ENCODE measurements at regions not wholly inside any gene's neighbourhood (a gene's known extent, or its start where the extent isn't known, plus 50 kb on each side); places are given as distances from the start of the nearest gene placed in this dataset.
"Not testable (repeated sequence)": the region's sequence is repeated elsewhere in the genome, so short reads cannot be mapped to it uniquely, and the experiment has no call there.

DNA sequence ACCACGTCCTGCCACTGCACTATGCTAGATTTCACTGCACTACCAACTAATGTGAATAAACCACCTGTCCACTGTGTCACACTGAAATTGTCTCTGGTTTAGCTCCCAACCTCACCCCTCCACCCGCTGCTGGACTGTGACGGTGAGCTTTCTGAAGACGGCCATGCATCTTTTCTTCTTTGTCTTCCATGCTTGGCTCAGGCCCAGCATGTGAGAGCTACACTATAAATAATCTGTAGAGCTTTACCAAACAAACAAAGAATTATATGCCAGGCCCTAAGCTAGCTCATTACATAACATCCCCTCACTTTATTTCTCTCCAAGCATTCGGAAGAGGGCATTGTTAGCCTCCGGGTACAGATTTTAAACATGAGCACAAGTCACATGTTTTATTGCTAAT, 633.2 kb downstream of the TNS3 start:
- in situ Hi-C loops (cut with MboI; ENCODE audit: low sequenced_read_pairs): no loop called here

DNA sequence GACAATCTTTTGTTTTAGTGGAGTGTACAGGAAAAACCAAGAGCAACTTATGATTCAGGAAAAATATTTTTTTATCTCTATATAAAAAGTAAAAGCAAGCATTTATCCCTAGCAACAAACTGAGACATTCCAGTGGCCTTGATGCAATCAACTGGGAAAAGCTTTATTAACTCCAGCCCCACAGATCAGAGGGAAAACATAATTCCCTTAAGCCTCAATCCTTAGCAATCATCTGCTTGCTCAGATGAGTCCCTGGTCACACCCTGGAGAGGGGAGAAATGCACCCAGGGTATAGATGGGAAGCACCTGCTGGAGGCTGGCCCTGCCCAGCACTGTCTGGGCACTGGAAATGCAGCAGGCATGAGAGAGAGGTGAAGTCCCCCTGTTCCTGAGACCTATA, 636.6 kb downstream of the TNS3 start:
- in situ Hi-C loops (cut with MboI; ENCODE audit: low sequenced_read_pairs): no loop called here

DNA sequence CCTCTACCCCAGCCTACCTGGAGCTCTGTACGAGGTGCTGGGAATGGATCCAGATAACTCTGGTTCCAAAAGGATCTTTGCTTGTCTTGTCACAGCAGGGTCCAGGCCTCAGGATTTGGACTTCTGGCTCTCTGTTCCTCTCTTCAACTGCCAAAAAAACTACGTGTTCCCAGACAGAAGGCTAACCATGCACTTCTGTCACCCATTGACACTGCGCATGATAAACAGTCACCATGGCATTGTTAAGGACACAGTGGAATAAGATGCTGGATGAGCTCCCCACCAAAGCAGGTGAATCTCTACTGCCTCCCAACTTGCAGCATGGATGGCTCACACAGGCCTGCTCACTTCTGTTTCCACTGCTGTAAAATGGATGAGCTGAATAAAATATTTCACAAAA, 637.9 kb downstream of the TNS3 start:
- in situ Hi-C loops (cut with MboI; ENCODE audit: low sequenced_read_pairs): no loop called here

DNA sequence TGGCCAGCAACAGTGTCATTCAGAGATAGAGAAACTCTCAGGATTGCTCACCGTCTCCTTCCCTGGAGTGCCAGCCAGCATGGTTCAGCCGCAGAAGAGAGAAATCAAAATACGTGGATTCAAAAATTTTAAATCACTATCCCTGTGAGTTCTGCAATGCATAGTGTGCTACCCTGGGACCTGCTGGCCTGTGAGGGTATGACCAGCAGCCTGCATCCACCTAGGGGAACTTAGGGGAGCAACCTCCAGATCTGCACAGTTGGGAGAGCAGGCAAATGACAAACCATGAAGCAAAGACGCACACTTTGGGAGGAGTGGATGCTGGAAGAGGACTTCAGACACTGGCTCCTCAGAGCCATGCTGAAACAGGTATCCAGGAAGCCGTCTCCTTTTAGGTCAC, 639.3 kb downstream of the TNS3 start:
- in situ Hi-C loops (cut with MboI; ENCODE audit: low sequenced_read_pairs): no loop called here

- in situ Hi-C loops (cut with MboI; ENCODE audit: low sequenced_read_pairs): no loop called here
These were observed 641.7 kb downstream of the TNS3 start for GRCh38 chr7:46940178-46940577.

DNA sequence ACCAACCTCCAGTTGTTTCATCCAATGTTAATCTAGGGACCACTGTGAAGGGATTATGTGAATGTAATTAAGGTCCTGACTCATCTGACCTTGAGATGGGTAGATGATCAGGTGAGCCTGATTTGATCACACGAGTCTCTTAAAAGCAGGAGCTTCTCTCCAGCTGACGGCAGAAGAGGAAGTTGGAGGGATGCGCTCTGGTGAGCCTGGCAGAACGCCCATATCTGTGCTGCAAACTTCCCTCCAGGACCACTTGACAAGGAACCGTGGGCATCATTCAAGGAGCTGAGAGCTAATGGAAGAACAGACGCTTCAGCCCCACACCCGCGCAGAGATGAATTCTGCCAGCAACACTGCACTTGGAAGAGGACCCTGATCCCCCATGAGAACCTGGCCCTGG, 642.4 kb downstream of the TNS3 start:
- in situ Hi-C loops (cut with MboI; ENCODE audit: low sequenced_read_pairs): no loop called here

DNA sequence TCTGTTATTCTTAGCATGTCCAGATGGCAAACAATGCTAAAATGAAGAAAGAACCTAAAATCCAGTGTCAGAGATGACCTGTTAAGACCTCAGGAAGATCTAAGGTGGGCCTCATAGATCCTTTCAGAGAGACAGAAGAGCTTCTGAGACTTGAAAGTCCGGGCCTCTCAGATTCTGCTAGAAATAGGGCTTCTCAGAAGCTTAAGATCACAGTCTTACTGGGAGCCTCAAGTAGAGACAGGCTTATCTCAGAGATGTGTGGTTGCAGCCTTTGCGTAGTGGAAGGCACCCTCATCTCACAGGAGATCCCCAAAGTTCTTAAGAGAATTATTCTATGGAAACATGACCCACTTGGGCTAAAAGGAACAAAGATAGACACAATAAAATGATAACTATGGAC, 642.8 kb downstream of the TNS3 start:
- in situ Hi-C loops (cut with MboI; ENCODE audit: low sequenced_read_pairs): no loop called here

GRCh38 chr7:46937826-46938225, 644.1 kb downstream of the TNS3 start:
- in situ Hi-C loops (cut with MboI; ENCODE audit: low sequenced_read_pairs): no loop called here

GRCh38 chr7:46934198-46934825, 647.6 kb downstream of the TNS3 start:
- in situ Hi-C loops (cut with MboI; ENCODE audit: low sequenced_read_pairs): no loop called here

DNA sequence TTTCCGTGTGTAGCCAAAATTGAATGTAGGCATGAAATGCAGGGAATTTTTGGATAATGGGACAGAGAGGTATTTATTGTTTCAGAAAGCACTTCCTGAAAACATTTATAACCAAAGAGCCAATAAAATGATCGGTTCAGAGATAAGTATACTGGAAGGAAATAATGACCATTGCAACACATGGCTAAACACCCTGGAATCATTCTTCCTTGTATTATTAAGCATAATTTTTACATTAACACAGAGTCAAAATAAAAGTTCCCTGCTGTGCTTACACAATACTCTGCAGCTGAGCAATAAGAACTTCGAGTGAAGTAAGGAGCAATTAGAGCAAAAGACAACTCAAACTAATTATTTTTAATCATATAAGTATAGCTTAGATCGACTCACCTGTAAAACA, 648.3 kb downstream of the TNS3 start:
- in situ Hi-C loops (cut with MboI; ENCODE audit: low sequenced_read_pairs): no loop called here

- in situ Hi-C loops (cut with MboI; ENCODE audit: low sequenced_read_pairs): no loop called here
These were observed 649.1 kb downstream of the TNS3 start for GRCh38 chr7:46932676-46933424.

- in situ Hi-C loops (cut with MboI; ENCODE audit: low sequenced_read_pairs): no loop called here
These were observed 649.6 kb downstream of the TNS3 start for GRCh38 chr7:46932306-46932675.

GRCh38 chr7:46930366-46930765, 651.5 kb downstream of the TNS3 start:
- in situ Hi-C loops (cut with MboI; ENCODE audit: low sequenced_read_pairs): no loop called here

GRCh38 chr7:46929359-46929758, 652.6 kb downstream of the TNS3 start:
- in situ Hi-C loops (cut with MboI; ENCODE audit: low sequenced_read_pairs): no loop called here

GRCh38 chr7:46928719-46929118, 653.2 kb downstream of the TNS3 start:
- in situ Hi-C loops (cut with MboI; ENCODE audit: low sequenced_read_pairs): no loop called here

- in situ Hi-C loops (cut with MboI; ENCODE audit: low sequenced_read_pairs): no loop called here
These were observed 654.6 kb downstream of the TNS3 start for GRCh38 chr7:46927131-46927810.

GRCh38 chr7:46916581-46916980, 665.3 kb downstream of the TNS3 start:
- in situ Hi-C loops (cut with MboI; ENCODE audit: low sequenced_read_pairs): no loop called here

DNA sequence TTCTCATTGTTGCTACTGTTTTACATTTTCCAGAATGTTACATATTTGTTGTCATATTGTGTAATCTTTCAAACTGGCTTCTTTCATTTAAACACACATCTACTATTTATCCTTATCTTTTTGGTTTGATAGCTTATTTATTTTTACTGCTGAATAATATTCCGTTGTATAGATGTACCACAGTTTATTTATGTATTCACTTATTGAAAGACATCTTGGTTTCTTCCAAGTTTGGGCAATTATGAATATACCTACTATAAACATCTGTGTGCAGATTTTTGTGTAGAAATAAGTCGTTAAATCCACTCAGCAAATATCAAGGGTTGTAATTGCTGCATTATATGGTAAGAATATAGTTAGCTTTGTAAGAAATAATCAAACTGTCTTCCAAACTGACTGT, 669.2 kb downstream of the TNS3 start:
- in situ Hi-C loops (cut with MboI; ENCODE audit: low sequenced_read_pairs): no loop called here

DNA sequence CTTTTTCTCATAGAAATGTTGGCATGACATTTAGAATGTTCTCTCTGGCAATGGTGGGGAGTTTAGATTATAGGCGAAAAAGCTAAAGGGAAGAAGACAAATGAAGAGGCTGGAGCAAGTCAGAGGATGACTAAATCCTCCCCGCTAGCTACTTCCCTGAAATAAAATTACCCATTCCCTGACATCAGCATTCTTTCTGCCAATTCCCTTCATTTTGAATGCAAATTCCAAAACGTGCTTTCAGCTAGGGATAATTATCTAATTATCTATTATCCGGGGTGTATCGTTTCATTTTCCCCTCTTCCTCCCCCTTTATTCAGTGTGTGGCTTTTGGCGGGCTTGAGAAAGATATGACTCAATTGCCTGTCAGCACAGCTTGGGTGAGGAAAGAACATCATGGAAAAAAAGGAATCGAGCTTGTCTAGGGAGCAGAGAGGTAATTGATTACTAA, 672.3 kb downstream of the TNS3 start:
- in situ Hi-C loops (cut with MboI; ENCODE audit: low sequenced_read_pairs): no loop called here

DNA sequence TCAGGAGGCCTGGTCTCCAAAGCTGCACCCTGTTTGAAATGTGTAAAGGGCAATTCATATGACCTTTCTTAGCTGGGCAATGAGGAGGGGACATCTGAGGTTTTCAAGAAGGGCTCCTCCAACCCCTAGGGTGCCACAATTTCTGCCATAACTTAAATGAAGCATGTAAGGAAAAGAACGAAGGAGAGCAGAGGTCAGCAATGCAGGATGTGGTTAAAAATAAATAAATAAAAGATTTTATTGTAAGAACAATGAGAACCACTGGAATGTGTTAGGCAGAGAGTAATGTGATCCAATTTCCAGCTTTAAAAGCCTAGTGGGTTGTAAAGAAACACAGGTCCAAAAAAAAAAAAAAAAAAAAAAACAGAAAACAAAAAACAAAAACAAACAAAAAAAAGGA, 673.1 kb downstream of the TNS3 start:
- in situ Hi-C loops (cut with MboI; ENCODE audit: low sequenced_read_pairs): no loop called here

- in situ Hi-C loops (cut with MboI; ENCODE audit: low sequenced_read_pairs): not testable (repeated sequence)
These were observed 677.4 kb downstream of the TNS3 start for GRCh38 chr7:46904523-46904922.

DNA sequence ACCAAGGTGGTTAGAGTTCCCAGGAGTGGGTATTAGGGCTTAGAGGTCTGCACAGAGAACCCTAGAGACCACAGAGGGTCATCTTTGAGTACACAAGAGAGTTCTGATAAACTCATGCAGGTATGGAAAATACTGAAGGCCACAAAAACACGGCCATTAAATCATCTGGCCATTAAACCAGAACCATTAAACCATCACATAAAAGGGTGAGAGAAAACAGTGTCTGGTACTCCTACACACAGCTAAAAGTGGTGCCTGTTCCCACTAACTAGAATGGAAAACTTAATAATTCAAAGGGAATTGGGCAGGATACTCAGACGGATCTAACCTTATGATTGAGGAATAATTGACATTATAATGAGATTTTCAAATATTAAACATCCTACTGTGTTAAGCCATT, 679.4 kb downstream of the TNS3 start:
- in situ Hi-C loops (cut with MboI; ENCODE audit: low sequenced_read_pairs): no loop called here

Measured in HL-60/S4 treated with retinoic acid at 250 ng/mL for 4 days and 3 days (cell line).